WTC11 (cell line): ENCODE measurements at regions not wholly inside any gene's neighbourhood (a gene's known extent, or its start where the extent isn't known, plus 50 kb on each side); places are given as distances from the start of the nearest gene placed in this dataset.

Source experiments
- ATAC-seq: fragments of 200-7000 bp; cut with Tn5 transposase; 2 replicates; pipeline ENCODE4 v1.10.0; 2021; ENCODE audit warnings: mild to moderate bottlenecking, moderate library complexity
- CTCF ChIA-PET: fragments of 300-600 bp; sonication (Branson Sonifier 250); formaldehyde crosslinking; loops from one replicate; lab custom pipeline; 2021; ENCODE audit warnings: antibody characterized with exemption; lab: Charles Lee
- POLR2A ChIA-PET: fragments of 350-600 bp; sonication (Branson Sonifier 250); formaldehyde crosslinking; loops from one replicate; lab custom pipeline; 2021; ENCODE audit warnings: antibody characterized with exemption; lab: Charles Lee
- DNase-seq: peaks from one replicate; pipeline ENCODE4 v3.0.0; 2021; ENCODE audit warnings: low spot score
- H3K27ac Mint-ChIP-seq: 2 replicates; pipeline ENCODE4 v1.8.0; 2021; ENCODE audit warnings: mixed read lengths
- H3K27me3 Mint-ChIP-seq: 2 replicates; pipeline ENCODE4 v1.8.0; 2021; ENCODE audit warnings: low read depth, mild to moderate bottlenecking, moderate library complexity, mixed read lengths
- H3K36me3 Mint-ChIP-seq: 2 replicates; pipeline ENCODE4 v1.8.0; 2021; ENCODE audit warnings: mixed read lengths
- H3K4me1 Mint-ChIP-seq: 2 replicates; pipeline ENCODE4 v1.8.0; 2022; ENCODE audit warnings: mixed read lengths
- H3K4me3 Mint-ChIP-seq: 2 replicates; pipeline ENCODE4 v1.8.0; 2021; ENCODE audit warnings: mild to moderate bottlenecking, moderate library complexity, mixed read lengths
- H3K9me3 Mint-ChIP-seq: 2 replicates; pipeline ENCODE4 v1.8.0; 2021; ENCODE audit warnings: mixed read lengths
- AFF4 ChIP-seq: sonication (generic); formaldehyde crosslinking; IDR thresholded peaks from 2 replicates; pipeline ENCODE4 v1.8.1; 2023; ENCODE audit warnings: mild to moderate bottlenecking, missing genetic modification reagents, borderline replicate concordance
- CREM ChIP-seq: sonication (generic); formaldehyde crosslinking; IDR thresholded peaks from 2 replicates; pipeline ENCODE4 v1.8.1; 2022; ENCODE audit warnings: mild to moderate bottlenecking, missing genetic modification reagents, moderate library complexity
- CTCF ChIP-seq: fragments of 200-600 bp; IDR thresholded peaks from 2 replicates; pipeline ENCODE4 v1.8.0; 2022; ENCODE audit warnings: antibody characterized with exemption
- ELF4 ChIP-seq: sonication (generic); formaldehyde crosslinking; IDR thresholded peaks from 2 replicates; pipeline ENCODE4 v1.8.1; 2022; ENCODE audit warnings: low read depth, mild to moderate bottlenecking, moderate library complexity, missing genetic modification reagents
- JUN ChIP-seq: sonication (generic); formaldehyde crosslinking; IDR thresholded peaks from 2 replicates; pipeline ENCODE4 v1.8.0; 2023; ENCODE audit warnings: mild to moderate bottlenecking, missing genetic modification reagents
- MLX ChIP-seq: sonication (generic); formaldehyde crosslinking; IDR thresholded peaks from 2 replicates; pipeline ENCODE4 v1.8.1; 2023; ENCODE audit warnings: mild to moderate bottlenecking, missing genetic modification reagents, moderate library complexity
- MXD4 ChIP-seq: fragments of 250-450 bp; sonication (Bioruptor Pico); IDR thresholded peaks from 2 replicates; pipeline ENCODE4 v1.8.0; 2021; ENCODE audit warnings: mild to moderate bottlenecking, moderate library complexity, borderline replicate concordance
- NFE2L1 ChIP-seq: sonication (generic); formaldehyde crosslinking; IDR thresholded peaks from 2 replicates; pipeline ENCODE4 v1.8.1; 2023; ENCODE audit warnings: missing genetic modification reagents
- NFYB ChIP-seq: sonication (generic); formaldehyde crosslinking; conservative IDR thresholded peaks from 2 replicates; pipeline ENCODE4 v1.8.0; 2022; ENCODE audit warnings: low read depth, missing genetic modification reagents
- PRDM15 ChIP-seq: sonication (generic); formaldehyde crosslinking; IDR thresholded peaks from 2 replicates; pipeline ENCODE4 v1.8.0; 2022; ENCODE audit warnings: missing genetic modification reagents
- SMAD4 ChIP-seq: sonication (generic); formaldehyde crosslinking; IDR thresholded peaks from 2 replicates; pipeline ENCODE4 v1.8.0; 2022; ENCODE audit warnings: mild to moderate bottlenecking, missing genetic modification reagents
- ZNF232 ChIP-seq: sonication (generic); formaldehyde crosslinking; IDR thresholded peaks from 2 replicates; pipeline ENCODE4 v1.8.0; 2022; ENCODE audit warnings: mild to moderate bottlenecking, missing genetic modification reagents
- ZNF512 ChIP-seq: sonication (generic); formaldehyde crosslinking; IDR thresholded peaks from 2 replicates; pipeline ENCODE4 v1.8.1; 2022; ENCODE audit warnings: missing genetic modification reagents, borderline replicate concordance

- no peak for DNase-seq
- POLR2A ChIA-PET, result no interaction called here
- Mint-ChIP-seq H3K4me1 (no peaks in the 10 kb centered on the region), H3K27ac (no peak overlapping the region), H3K27me3 (peaks cover 5% of the 10 kb centered on the region), H3K4me3 (no peak overlapping the region)
- CTCF ChIA-PET, result no interaction called here
- no peak for ATAC-seq
- no peak for TF ChIP-seq JUN
- TF ChIP-seq ZNF232 (CRISPR knock-in tag), result no peak
- TF ChIP-seq CREM, result no peak
- no peak for TF ChIP-seq ELF4 (CRISPR knock-in tag)
- no peak for TF ChIP-seq MLX
- no peak for TF ChIP-seq AFF4 (CRISPR knock-in tag)
- no peak for TF ChIP-seq NFYB (CRISPR knock-in tag)
- TF ChIP-seq SMAD4, result no peak
- no peak for TF ChIP-seq MXD4 (CRISPR knock-in tag)
- no peak for TF ChIP-seq NFE2L1 (CRISPR knock-in tag)
- no peak for TF ChIP-seq ZNF512 (CRISPR knock-in tag)
- no peak for TF ChIP-seq CTCF
- TF ChIP-seq PRDM15 (CRISPR knock-in tag), result no peak
- TF ChIP-seq, all 79 proteins: peak for 0
- Mint-ChIP-seq H3K9me3 (peaks cover 47% of the 10 kb centered on the region), H3K36me3 (peaks cover 49% of the 10 kb centered on the region)
Observed at GRCh38 chr1:4367230-4367777, 287.1 kb upstream of the AJAP1 start.

GRCh38 chr1:4369335-4369734 lies 285.1 kb upstream of the AJAP1 start:
- Mint-ChIP-seq H3K4me1 (no peaks in the 10 kb centered on the region), H3K36me3 (peaks cover 50% of the 10 kb centered on the region), H3K9me3 (peaks cover 47% of the 10 kb centered on the region), H3K27ac (no peak overlapping the region), H3K27me3 (peaks cover 5% of the 10 kb centered on the region; the same call in 1 of the 2 replicates), H3K4me3 (no peak overlapping the region)
- ATAC-seq (no peak), DNase-seq (no peak)
- no peak for TF ChIP-seq NFE2L1 (CRISPR knock-in tag)
- ChIA-PET CTCF (no interaction called here), POLR2A (no interaction called here)
